ENCODE measurements at regions not wholly inside any gene's neighbourhood (a gene's known extent, or its start where the extent isn't known, plus 50 kb on each side); places are given as distances from the start of the nearest gene placed in this dataset.

DNA sequence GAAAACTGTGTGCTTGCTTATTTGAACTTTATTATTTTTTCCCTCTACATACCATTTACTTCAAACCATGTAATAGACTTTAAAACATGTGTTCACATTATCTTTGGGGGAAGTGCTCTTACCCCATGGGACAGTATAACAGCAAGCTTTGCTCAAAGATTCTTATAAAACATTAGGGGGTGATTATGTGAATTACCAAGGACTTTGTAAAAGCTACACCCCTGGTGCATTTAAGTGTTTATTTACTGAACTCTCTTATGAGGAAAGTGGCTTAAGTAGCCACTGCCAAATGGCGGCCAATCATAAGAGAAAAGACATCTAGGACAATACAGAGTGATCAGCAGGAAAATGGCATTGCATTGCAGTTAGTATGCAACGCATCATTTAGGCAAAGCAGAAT lies 70.3 kb downstream of the CAPZA3 start (continued):
- TF ChIP-seq, protein P1, sequence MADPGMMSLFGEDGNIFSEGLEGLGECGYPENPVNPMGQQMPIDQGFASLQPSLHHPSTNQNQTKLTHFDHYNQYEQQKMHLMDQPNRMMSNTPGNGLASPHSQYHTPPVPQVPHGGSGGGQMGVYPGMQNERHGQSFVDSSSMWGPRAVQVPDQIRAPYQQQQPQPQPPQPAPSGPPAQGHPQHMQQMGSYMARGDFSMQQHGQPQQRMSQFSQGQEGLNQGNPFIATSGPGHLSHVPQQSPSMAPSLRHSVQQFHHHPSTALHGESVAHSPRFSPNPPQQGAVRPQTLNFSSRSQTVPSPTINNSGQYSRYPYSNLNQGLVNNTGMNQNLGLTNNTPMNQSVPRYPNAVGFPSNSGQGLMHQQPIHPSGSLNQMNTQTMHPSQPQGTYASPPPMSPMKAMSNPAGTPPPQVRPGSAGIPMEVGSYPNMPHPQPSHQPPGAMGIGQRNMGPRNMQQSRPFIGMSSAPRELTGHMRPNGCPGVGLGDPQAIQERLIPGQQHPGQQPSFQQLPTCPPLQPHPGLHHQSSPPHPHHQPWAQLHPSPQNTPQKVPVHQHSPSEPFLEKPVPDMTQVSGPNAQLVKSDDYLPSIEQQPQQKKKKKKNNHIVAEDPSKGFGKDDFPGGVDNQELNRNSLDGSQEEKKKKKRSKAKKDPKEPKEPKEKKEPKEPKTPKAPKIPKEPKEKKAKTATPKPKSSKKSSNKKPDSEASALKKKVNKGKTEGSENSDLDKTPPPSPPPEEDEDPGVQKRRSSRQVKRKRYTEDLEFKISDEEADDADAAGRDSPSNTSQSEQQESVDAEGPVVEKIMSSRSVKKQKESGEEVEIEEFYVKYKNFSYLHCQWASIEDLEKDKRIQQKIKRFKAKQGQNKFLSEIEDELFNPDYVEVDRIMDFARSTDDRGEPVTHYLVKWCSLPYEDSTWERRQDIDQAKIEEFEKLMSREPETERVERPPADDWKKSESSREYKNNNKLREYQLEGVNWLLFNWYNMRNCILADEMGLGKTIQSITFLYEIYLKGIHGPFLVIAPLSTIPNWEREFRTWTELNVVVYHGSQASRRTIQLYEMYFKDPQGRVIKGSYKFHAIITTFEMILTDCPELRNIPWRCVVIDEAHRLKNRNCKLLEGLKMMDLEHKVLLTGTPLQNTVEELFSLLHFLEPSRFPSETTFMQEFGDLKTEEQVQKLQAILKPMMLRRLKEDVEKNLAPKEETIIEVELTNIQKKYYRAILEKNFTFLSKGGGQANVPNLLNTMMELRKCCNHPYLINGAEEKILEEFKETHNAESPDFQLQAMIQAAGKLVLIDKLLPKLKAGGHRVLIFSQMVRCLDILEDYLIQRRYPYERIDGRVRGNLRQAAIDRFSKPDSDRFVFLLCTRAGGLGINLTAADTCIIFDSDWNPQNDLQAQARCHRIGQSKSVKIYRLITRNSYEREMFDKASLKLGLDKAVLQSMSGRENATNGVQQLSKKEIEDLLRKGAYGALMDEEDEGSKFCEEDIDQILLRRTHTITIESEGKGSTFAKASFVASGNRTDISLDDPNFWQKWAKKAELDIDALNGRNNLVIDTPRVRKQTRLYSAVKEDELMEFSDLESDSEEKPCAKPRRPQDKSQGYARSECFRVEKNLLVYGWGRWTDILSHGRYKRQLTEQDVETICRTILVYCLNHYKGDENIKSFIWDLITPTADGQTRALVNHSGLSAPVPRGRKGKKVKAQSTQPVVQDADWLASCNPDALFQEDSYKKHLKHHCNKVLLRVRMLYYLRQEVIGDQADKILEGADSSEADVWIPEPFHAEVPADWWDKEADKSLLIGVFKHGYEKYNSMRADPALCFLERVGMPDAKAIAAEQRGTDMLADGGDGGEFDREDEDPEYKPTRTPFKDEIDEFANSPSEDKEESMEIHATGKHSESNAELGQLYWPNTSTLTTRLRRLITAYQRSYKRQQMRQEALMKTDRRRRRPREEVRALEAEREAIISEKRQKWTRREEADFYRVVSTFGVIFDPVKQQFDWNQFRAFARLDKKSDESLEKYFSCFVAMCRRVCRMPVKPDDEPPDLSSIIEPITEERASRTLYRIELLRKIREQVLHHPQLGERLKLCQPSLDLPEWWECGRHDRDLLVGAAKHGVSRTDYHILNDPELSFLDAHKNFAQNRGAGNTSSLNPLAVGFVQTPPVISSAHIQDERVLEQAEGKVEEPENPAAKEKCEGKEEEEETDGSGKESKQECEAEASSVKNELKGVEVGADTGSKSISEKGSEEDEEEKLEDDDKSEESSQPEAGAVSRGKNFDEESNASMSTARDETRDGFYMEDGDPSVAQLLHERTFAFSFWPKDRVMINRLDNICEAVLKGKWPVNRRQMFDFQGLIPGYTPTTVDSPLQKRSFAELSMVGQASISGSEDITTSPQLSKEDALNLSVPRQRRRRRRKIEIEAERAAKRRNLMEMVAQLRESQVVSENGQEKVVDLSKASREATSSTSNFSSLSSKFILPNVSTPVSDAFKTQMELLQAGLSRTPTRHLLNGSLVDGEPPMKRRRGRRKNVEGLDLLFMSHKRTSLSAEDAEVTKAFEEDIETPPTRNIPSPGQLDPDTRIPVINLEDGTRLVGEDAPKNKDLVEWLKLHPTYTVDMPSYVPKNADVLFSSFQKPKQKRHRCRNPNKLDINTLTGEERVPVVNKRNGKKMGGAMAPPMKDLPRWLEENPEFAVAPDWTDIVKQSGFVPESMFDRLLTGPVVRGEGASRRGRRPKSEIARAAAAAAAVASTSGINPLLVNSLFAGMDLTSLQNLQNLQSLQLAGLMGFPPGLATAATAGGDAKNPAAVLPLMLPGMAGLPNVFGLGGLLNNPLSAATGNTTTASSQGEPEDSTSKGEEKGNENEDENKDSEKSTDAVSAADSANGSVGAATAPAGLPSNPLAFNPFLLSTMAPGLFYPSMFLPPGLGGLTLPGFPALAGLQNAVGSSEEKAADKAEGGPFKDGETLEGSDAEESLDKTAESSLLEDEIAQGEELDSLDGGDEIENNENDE (IDR thresholded peaks at IDR 0.05; ENCODE audit: insufficient replicate concordance, low read length), result no peak
- TF ChIP-seq BACH1 (IDR thresholded peaks at IDR 0.05; ENCODE audit: low read length), result no peak
- TF ChIP-seq GTF2F1 (IDR thresholded peaks at IDR 0.05; ENCODE audit: borderline replicate concordance, low read depth, low read length), result no peak

Data from H1 (cell line).